ENCODE measurements at regions not wholly inside any gene's neighbourhood (a gene's known extent, or its start where the extent isn't known, plus 50 kb on each side); places are given as distances from the start of the nearest gene placed in this dataset.
"Not testable (repeated sequence)": the region's sequence is repeated elsewhere in the genome, so short reads cannot be mapped to it uniquely, and the experiment has no call there.

DNA sequence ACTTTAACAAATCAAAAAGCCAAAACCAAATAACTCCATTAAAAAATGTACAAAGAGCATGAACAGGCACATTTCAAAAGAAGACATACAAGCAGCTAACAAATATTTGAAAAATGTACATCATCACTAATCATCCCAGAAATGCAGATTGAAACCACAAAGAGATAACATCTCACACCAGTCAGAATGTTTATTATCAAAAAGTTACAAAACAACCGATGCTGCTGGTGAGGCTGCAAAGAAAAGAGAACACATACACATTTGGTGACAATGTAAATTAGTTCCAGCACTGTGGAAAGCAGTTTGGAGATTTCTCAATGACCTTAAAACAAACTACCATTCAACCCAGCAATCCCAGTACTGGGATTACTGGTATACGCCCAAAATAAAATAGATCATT lies 756.0 kb upstream of the PCDH20 start:
- H3K9me3 ChIP-seq: no peaks in the 10 kb centered on the region
- H3K4me3 ChIP-seq (ENCODE audit: low read depth, low read length): no peak overlapping the region
- H3K4me1 ChIP-seq: no peaks in the 10 kb centered on the region
- no peaks in the 10 kb centered on the region for H3K36me3 ChIP-seq
- H3K27me3 ChIP-seq: no peaks in the 10 kb centered on the region
- TF ChIP-seq, protein P1, sequence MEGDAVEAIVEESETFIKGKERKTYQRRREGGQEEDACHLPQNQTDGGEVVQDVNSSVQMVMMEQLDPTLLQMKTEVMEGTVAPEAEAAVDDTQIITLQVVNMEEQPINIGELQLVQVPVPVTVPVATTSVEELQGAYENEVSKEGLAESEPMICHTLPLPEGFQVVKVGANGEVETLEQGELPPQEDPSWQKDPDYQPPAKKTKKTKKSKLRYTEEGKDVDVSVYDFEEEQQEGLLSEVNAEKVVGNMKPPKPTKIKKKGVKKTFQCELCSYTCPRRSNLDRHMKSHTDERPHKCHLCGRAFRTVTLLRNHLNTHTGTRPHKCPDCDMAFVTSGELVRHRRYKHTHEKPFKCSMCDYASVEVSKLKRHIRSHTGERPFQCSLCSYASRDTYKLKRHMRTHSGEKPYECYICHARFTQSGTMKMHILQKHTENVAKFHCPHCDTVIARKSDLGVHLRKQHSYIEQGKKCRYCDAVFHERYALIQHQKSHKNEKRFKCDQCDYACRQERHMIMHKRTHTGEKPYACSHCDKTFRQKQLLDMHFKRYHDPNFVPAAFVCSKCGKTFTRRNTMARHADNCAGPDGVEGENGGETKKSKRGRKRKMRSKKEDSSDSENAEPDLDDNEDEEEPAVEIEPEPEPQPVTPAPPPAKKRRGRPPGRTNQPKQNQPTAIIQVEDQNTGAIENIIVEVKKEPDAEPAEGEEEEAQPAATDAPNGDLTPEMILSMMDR (IDR thresholded peaks at IDR 0.05; ENCODE audit: low read depth, low read length): no peak
- no peak for DNase-seq

DNA sequence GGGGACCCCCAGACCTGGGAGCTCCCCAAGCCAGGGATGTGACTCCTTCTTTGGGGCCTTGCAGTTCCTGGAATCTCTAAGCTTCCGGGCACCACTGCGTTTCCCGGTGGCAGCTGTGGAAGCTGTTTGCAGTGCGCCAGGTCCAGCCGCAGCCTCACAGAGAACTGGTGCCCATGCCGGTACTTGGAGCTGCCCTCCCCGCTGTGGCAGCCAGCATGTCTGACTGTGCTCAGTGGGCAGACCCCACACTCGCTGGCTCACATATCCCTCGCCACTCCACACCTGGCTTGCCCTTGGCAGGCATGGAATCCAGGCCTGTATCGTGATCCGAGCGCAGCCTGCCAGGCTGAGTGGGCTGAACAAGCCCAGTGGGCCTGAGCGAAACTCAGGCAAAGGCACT lies 753.2 kb upstream of the PCDH20 start:
- Histone ChIP-seq H3K27me3 (no peaks in the 10 kb centered on the region), H3K4me1 (no peaks in the 10 kb centered on the region), H3K9me3 (no peaks in the 10 kb centered on the region), H3K4me3 (ENCODE audit: low read depth, low read length) (no peak overlapping the region), H3K36me3 (no peaks in the 10 kb centered on the region)
- TF ChIP-seq, protein P1 (IDR thresholded peaks at IDR 0.05; ENCODE audit: low read depth, low read length): no peak
- no peak for DNase-seq

DNA sequence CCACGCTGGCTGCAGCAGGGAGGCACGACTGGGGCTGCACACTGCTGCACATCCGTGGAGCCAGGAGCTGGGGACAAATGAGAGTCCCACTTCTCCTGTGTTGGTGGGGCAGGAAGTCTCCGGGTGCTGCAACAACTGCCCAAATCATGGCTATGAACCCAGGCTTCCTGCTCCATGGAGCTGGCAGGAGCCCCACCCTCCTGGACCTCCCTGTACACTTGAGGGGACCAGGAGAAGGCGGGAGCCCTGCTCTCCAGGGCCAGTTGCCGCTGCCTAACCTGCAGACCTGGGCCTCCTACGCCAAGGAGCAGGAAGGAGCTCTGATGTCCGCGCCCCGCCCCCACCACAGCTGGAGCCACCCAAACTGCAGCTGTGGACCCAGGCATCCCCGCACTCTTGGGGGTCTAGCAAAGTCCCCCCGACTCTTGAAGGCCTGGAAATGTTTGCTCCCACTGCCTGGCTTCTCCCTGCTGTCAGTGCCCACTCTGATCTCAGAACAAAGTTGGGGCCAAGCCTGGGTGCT lies 752.1 kb upstream of the PCDH20 start:
- no peaks in the 10 kb centered on the region for H3K27me3 ChIP-seq

DNA sequence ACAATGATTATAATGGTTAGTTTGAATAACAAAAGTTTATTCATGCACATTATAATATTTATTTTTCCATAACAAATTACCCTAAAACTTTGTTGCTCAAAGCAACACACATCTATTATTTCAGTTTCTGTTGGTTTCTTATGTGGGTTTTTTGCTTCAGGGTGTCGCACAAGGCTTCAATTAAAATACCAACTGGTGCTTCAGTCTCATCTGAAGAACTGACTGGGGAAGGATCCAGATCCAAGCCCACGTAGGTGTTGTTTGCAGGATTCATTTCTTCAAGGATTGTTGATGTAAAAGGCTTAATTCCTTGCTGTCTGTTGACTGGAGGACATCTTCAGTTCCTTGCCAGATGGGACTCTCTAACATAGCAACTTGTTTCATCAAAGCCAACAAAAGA lies 747.2 kb upstream of the PCDH20 start:
- Histone ChIP-seq H3K9me3 (no peaks in the 10 kb centered on the region), H3K36me3 (no peaks in the 10 kb centered on the region), H3K4me1 (no peaks in the 10 kb centered on the region), H3K27me3 (no peaks in the 10 kb centered on the region), H3K4me3 (ENCODE audit: low read depth, low read length) (no peak overlapping the region)
- no peak for DNase-seq
- TF ChIP-seq, protein P1 (IDR thresholded peaks at IDR 0.05; ENCODE audit: low read depth, low read length): no peak

More for the DNA sequence above, 752.1 kb upstream of the PCDH20 start:
- Histone ChIP-seq H3K4me1 (no peaks in the 10 kb centered on the region), H3K4me3 (ENCODE audit: low read depth, low read length) (no peak overlapping the region), H3K36me3 (no peaks in the 10 kb centered on the region), H3K9me3 (no peaks in the 10 kb centered on the region)
- TF ChIP-seq, protein P1 (IDR thresholded peaks at IDR 0.05; ENCODE audit: low read depth, low read length): no peak
- DNase-seq: no peak

DNA sequence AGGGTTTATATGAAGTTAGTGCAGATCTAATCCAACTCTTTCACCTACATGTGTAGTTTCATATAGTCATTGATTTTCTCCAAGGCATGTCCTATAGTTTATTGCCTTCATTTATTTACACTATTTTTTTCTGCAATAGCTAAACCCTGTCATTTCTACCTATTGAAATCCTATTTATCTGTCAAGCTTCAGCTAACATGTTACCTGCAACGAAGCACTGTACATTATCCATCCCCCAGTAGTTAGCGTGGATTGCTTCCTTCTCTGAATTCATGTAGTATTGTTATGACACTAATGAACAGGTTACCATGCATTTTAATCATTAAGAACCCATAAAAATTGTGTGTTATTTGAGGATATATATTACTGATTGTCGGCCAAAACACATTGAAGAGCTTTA lies 742.9 kb upstream of the PCDH20 start:
- Histone ChIP-seq H3K27me3 (no peaks in the 10 kb centered on the region), H3K9me3 (no peaks in the 10 kb centered on the region), H3K4me3 (ENCODE audit: low read depth, low read length) (no peak overlapping the region), H3K4me1 (no peaks in the 10 kb centered on the region), H3K36me3 (no peaks in the 10 kb centered on the region)
- no peak for DNase-seq
- TF ChIP-seq, protein P1 (IDR thresholded peaks at IDR 0.05; ENCODE audit: low read depth, low read length): no peak

DNA sequence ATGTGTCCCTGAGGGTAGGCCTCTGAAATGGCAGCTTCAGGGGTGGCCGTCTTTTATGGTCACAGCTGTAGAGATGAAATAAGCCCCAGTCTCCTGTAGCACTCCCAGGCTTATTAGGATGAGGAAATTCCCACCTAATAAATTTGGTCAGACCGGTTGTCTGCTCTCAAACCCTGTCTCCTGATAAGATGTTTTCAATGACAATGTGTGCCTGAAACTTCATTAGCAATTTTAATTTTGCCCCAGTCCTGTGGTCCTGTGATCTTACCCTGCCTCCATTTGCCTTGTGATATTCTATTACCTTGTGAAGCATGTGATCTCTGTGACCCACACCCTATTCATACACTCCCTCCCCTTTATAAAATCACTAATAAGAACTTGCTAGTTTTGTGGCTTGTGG lies 736.1 kb upstream of the PCDH20 start:
- not testable (repeated sequence) for H3K36me3 ChIP-seq; H3K4me1 ChIP-seq; H3K4me3 ChIP-seq (ENCODE audit: low read depth, low read length); H3K9me3 ChIP-seq; H3K27me3 ChIP-seq; DNase-seq

DNA sequence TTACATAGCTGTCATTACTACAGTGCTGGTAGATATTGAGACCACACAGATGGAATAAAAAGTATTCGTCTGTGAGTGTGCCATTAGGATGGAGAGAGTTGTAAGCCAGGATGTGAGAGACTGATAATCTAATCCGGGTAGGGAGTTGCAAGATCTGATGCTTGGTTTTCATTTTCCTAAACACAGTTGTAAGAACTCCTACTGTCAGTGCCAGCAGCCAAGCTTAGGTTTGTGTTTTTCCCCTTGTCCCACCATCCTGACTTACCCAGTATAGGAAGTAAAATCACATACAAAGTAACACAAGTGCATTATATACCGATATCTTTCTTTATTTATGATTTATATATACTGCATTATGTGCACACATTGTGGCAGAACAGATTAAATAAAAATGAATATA lies 726.4 kb upstream of the PCDH20 start:
- Histone ChIP-seq H3K27me3 (no peaks in the 10 kb centered on the region), H3K9me3 (no peaks in the 10 kb centered on the region; the same call in 1 of the 2 replicates), H3K4me1 (no peaks in the 10 kb centered on the region), H3K36me3 (no peaks in the 10 kb centered on the region; the same call in 1 of the 2 replicates), H3K4me3 (ENCODE audit: low read depth, low read length) (no peak overlapping the region)
- no peak for DNase-seq
- TF ChIP-seq, protein P1 (IDR thresholded peaks at IDR 0.05; ENCODE audit: low read depth, low read length): no peak

All from BE2C (cell line).